ENCODE measurements at regions not wholly inside any gene's neighbourhood (a gene's known extent, or its start where the extent isn't known, plus 50 kb on each side); places are given as distances from the start of the nearest gene placed in this dataset.

DNA sequence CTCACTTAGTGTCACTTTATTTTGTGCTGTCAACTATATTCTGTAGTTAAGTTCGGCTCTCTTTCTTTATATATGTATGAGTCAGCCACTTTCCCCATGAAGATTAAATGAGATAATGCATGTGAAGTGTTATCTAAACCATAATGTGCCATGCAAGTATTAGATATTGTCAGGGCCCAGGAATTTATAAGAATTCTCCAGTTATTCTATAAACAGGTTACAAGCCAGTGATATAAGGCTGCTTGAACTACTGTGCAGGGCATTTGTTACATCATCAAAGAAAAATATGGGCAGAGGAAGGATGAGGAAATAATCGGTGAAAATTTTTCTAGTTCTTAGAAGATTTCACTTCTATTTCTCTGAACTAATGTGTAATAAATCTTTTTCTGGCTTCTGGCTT, 1049.0 kb upstream of the NR2F2 start:
- TF ChIP-seq CTCF (IDR thresholded peaks at IDR 0.05) (no peak), POLR2A (IDR thresholded peaks at IDR 0.05) (no peak), POLR2AphosphoS5 (IDR thresholded peaks at IDR 0.05) (no peak)
